NCI-H510A (cell line): ENCODE measurements at regions not wholly inside any gene's neighbourhood (a gene's known extent, or its start where the extent isn't known, plus 50 kb on each side); places are given as distances from the start of the nearest gene placed in this dataset.

Experiments
- DNase-seq: peaks from one replicate; lab custom pipeline; 2025; lab: John Stamatoyannopoulos, UW

DNA sequence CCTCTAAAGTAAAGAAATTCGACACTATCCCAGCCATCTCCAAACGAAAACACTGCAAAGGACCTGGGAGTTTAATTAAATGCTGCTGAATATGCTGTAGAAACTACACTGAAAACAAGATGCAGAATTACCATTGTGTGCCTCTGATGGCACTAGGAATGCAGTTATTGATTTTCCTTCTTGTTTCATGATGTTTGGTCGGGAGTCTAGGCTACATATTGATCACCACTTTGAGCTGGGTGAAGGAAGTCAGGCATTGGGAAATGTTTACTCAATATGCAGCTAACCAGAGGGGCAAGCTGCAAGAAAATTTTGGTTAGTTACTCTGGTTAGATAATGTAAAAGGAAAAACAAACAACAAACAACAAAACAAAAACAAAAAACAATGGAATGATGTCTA, 650.7 kb upstream of the GALNTL6 start:
- no peak for DNase-seq

DNA sequence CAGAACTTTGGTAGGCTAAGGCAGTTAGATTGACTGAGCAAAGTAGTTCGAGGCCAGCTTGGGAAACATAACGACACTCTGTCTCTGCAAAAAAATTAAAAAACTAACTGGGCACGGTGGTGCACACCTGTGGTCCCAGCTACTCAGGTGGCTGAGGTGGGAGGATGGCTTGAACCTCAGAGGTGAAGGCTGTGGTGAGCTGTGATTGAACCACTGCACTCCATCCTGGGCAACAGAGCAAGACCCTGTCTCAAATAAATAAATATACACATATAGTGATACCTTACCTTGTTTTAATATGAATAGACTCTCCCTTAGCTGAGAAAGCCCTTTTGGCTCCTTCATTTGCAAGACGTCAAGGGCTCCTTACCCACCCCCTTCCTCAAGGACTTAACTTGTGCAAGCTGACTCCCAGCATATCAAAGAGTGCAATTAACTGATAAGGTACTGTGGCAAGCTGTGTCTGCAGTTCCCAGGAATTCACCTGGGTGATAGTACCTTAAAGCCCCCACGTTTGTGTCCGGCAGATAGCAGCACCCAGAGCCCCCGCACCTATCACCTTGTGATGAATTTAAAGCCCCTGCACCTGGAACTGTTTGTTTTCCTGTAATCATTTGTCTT, 655.6 kb upstream of the GALNTL6 start:
- no peak for DNase-seq

DNA sequence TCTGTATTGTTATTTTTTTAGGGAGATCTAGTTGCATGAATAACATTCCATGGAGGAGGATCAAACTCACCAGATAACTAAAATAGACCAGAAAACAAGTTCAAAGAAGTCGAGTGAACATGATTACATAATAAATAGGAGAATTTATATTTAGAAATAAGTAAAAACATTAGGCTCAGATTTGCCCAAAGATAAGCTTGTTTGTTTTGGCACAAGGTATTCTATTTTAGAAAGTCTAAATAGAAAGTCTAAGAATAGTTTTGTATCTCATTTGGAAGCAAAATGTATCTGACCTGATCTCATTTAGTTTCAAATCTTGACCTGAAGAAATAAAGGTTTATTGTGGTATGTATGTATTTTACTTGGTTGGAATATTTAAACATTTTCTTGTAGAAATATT, 670.6 kb upstream of the GALNTL6 start:
- no peak for DNase-seq

DNA sequence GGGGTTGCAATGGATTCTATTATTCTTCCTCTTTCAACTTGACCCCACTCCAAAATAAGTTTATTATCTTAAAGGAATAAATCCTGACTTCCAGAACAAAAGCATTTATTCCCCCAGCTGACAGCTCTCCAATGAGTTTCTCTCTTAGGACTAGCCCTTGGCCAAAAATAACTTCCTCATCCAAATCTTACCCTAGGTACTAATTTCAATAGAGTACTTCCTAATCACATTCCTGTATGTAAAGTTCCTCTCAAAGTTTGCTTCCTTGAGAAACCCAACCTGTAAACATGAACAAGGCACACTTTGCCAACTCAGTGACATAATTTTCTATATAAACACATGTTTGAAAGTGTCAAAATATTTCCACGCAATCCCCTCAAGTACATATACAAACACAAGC, 671.2 kb upstream of the GALNTL6 start:
- DNase-seq = no peak

DNA sequence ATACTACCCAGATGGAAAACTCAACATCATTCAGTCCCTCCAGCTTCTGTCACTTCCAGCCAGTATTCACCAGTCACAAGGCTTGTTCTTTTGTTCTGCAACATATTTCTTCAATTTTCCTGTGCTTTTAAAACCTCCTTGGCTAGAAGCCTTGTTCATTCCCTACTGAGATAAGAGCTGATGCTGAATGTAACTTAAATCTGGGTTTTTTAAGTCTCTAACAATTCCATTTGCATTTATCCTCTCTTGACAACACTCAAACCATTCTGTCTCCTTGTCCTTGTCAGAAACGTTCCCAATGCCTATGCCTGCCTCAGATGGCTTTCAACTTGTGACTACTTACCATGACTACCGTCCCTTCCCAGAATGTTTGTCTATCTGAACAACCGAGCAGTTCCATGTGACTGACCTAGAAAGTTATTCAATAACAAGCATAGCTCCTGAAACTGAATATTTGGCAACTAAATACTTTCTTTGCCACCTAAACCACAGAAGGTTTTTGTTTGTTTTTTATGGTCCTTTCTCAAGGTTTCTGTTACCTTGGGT, 682.9 kb upstream of the GALNTL6 start:
- DNase-seq = no peak

DNA sequence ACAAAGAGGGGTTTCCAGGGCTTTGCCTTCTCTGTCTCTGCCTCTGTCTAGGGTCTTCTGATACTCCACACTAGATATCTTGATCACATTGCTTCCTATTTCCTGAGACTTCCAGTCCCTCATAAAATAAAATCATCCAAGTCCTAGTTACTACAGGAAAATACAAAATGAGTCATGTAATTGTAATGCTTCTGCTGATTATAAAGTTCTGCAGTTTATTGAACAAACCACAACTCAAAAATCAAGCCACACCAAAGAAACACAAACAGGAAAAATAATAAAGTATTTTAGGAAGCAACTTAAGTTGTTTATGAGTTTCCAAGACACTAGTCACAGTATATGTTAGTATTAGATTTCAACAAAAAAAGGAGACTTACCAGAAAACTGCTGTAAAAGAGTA, 695.1 kb upstream of the GALNTL6 start:
- no peak for DNase-seq

DNA sequence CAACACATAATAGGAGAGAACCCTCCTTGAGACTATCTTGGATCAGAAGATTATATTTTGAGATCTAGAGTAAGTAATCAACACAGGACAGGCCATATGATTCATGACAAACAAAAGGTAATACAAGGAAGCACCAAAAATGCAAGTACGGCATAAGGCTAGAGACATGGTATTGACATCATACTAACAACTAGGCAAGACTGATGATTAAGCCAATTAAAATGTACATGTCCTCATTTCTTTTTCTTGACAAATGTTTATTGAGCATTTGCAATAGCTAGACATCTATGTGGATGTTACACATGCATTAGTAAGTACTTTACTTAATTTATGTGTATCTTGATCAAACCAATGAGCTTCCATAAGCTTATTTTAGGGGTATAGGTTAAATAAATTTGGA, 695.7 kb upstream of the GALNTL6 start:
- no peak for DNase-seq

DNA sequence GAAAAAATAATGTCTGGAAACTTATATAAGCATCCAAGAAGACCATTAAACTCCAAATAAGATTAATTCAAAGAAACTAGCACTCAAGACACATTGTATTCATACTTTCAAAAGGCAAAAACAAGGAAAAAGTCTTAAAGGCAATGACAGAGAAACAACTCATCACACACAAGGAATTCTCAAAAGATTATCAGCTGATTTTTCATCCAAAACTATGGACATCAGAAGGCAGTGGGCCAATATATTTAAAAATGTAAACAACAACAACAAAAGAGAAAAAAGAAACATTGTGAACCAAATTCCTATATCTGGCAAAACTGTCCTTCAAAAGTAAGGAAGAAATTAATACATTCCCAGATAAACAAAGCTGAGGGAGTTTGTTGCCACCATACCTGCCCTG, 711.4 kb upstream of the GALNTL6 start:
- DNase-seq = no peak

DNA sequence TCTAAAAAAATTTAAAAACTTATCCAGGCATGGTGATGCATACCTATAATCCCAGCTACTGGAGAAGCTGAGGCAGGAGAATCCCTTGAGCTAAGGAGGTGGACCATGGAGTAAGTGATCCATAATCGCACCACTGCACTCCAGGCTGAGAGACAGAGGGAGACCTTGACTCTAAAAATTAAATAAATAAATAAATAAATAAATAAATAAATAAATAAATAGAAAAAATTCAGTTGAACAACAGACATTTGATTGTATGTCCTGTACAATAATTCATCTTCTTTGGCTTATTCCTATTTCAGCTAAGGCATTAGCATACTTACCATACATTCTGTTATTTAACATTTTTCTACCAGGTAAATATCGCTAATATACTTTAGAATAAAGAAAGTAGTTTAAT, 726.1 kb upstream of the GALNTL6 start:
- no peak for DNase-seq

DNA sequence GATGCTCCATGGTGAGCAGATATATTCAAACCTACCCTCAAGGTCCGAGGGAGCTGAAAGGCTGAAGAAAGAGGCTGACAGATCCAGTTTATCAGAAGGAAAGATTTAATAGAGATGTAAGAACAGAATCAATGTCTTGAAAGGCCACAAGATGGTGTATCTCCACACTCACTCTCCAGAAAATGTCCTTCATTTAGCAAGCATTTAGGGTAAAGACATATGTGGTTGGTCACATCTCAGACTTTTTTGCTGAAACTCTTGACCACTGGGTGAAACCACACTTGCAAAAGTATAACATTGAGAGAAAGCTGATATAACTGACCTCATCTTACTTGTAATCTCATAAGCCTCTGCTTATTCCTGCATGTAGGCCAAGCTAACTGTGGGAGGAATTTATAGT, 745.8 kb upstream of the GALNTL6 start:
- DNase-seq = no peak

DNA sequence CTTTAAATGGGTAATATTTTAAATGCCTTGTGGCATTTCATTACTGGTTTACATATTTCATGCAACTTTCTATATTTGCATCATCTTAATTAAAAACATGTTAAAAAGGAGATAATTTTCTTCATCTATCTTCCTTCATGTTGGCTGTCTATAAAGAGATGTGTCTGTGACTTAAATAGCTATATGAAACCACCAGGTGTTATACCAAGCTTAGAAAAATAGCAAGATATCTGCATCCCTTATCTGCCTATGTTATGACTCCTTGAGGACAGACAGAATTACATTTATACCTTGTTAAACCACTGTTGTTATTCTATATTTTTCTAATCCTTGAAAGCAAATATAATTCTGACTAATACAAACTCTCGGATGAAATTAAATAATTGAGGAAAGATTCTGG, 763.8 kb upstream of the GALNTL6 start:
- no peak for DNase-seq

DNA sequence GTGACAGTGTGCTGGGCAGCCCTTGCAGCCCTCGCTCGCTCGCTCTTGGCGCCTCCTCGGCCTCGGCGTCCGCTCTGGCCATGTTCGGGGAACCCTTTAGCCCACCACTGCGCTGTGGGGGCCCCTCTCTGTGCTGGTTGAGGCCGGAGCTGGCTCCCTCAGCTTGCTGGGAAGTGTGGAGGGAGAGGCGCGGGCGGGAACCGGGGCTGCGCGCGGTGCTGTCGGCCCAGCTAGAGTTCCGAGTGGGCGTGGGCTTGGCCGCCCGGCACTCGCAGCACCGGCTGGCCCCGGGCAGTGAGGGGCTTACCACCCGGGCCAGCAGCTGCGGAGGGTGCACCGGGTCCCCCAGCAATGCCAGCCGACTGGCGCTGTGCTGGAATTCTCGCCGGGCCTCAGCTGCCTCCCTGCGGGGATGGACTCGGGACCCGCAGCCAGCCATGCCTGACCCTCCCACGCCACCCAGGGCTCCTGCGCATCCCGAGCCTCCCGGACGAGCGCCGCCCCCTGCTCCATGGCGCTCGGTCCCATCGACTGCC, 770.1 kb upstream of the GALNTL6 start:
- no peak for DNase-seq

DNA sequence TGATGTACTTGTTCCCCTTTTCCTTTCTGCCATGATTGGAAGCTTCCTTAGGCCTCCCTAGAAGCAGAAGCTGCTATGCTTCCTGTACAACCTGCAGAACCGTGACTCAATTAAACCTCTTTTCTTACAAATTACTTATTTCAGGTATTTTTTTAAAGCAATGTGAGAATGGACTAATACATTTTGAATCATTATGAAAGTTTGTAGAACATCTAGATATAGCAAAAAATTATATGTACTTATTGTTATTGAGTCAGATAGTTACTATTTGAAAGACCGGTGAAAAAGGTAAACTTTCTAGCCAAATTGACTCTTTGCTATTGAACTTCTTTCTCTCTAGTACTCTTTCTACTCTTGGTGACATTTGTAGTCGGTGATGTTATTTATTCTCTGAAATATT, 777.3 kb upstream of the GALNTL6 start:
- no peak for DNase-seq

DNA sequence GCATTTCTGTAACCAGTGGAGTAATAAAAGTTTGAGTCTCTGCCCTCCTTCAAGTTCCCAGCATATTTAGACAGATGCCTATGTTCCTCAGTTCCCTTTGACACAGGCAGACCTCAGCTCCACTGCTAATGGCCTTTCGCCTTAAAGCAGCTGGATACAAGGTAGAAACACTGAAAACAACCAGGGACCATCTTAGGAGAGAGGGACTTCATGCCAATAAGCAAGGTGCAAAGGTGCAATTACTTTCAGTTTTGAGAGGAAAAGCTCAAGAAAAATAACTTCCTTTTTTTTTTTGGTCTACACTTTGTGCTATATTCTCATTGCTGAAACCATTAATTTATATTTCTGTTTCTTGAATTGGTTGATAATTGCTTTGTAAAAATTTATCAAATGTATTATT, 781.9 kb upstream of the GALNTL6 start:
- no peak for DNase-seq

DNA sequence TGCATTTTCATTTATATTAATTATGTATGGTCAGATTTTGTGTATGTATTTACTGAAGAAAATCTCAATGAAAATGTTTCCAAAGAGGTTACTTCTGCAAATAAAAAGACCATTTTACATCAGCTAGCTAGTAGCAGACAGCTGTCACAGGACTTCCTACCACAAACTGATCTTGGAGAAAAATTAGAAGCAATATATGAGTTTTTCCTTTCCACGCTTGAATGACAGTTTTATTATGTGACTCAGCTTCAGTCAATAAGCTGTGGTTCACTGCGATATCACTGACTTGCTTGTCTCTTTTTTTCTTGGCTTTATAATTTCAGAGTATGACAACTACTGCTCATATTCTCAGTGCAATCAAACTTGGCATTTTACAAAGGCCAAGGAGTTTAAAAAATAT, 787.4 kb upstream of the GALNTL6 start:
- DNase-seq = no peak

DNA sequence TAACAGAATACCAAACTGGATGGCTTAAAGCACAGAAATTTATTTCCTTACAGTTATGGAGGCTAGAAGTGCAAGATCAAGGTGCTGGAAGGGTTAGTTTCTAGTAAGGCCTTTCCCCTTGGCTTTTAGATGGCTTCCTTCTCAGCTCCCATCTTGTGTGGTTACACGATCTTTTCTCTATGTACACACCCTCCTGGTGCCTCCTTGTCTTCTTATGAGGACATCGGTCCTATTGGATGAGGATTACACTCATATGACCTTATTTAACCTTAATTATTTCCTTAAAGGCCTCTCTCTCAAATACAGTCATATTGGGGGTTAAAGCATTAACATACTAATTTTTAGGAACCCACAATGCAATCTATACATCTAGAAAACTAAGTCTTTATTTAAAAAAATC, 787.9 kb upstream of the GALNTL6 start:
- DNase-seq = no peak

DNA sequence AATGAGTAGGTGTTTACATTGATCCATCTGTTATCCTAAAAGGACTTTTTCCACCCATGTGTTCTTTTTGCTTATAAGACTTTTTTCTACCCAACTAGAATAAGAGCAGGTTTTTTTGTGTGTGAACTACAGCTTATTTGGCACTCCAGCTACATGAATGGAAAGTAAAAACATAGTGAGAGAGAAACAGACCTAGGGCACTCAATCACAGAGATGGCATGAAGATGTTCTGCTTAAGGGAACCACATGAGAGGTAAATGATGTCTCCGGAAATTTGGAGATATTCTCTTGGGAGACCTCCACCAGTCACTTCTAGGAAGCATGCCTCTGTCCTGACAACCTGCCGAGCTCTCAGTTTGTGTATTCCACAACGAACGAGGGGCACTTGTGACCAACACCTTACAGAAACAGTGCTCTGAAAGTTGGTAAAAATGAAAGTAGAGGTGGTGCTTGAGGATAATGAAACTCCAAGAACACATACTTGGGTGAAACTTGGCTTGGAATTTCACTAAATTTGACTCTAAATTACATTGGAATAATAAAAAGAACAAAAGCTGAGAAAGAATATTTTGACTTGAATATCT, 788.4 kb upstream of the GALNTL6 start:
- DNase-seq = no peak

DNA sequence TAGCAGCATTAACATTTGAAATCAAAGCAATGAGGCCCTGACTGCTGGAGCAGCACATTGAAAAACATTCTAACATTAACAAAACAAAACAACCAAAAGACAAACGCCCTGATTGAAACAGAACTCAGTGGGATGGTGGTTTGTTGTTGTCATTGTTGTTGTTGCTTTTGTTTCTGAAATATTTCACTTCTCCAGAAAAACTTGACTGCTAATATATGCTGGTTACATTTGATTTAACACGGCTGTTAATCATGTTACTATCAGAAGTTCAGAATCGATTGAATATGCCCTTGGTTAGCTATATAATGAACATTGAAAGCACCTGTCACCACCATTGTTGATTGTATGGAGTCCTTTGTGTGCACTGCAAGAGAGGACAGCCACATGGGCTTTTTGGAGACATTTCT, 790.4 kb upstream of the GALNTL6 start:
- DNase-seq = no peak

DNA sequence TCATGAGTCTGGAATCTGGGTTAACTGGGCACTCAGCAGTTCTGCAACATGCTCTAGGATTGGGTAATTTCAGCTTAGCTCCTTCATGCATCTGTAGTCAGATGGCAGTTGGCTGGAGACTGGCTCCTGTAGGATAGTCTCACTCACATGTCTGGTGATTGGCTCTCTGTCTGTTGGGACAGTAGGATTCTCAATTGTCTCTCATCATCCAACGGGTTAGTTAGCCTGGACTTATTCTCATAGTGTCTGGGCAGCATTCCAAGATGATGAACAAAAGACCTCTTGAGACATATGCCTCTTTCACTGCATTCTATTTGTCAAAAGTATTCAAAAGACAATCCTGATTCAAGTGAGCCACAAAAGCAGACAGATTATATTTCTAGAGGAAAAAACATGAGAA, 795.6 kb upstream of the GALNTL6 start:
- no peak for DNase-seq

DNA sequence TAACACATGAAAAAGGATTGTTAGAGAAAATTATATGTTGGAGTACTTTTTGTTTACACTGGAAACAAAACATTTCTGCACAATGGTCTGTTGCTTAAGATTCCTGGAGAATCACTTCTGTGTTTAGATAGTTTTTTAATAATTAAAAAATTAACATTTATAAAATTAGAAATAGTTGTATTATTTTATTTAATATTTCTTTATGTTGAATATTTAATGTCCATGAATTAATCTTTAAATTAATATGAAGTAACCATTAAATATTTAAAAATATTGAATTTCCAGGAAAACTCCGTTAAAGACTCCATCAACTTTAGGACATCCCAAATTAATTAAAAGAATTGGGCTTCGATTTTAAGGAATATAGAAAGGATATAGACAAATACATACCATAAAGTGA, 797.1 kb upstream of the GALNTL6 start:
- DNase-seq = no peak

DNA sequence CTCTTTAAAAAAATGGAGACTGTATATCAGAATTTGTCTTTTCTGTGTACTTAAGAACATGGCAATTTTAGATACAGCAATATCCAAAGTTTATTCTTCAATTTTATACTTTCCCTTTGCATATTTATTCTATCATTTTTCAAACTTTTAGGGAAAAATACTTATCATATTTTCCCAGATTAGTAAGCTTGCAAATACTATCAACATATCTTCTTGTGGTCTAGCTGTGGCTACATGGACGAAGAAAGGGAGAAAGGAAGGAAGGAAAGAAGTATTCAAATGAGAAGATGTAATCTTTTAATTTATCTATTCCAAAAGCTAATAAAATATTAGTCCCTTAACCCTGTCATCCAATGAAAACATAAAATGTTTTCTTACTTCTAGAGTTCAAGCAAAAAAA, 797.8 kb upstream of the GALNTL6 start:
- no peak for DNase-seq

DNA sequence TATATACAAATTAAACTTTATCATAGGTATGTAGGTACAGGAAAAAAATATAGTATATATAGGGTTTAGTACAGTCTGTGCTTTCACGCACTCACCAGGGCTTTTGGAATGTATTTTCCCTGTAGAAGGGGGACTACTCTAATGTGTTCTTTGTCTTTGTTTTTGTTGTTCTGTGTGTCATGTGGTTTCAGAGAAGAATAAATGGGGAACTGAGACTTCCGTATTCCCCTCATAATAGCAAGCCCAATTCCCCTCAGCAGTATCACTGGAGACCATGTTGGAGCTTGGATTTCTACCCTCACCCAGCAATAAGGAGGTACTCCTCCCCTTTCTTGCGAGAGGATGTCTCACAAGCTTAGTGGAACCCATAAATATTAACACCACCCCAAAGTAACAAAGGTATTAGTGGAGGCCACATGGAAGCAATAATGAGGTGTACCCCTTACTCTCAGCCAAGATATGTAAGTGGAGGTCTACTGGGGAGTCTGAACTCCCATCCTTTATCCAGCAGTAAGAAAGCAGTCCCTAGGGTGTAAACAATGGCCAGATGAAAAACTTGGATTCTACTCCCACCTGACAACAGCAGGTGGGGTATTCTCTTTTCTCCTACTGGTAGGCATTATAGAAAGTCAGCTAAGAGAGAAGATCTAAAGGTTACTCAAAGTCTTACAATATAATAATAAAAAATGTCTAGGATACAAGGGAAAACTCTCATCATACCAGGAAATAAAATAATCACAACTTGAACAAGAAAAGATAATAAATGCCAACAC, 805.4 kb upstream of the GALNTL6 start:
- DNase-seq = no peak

DNA sequence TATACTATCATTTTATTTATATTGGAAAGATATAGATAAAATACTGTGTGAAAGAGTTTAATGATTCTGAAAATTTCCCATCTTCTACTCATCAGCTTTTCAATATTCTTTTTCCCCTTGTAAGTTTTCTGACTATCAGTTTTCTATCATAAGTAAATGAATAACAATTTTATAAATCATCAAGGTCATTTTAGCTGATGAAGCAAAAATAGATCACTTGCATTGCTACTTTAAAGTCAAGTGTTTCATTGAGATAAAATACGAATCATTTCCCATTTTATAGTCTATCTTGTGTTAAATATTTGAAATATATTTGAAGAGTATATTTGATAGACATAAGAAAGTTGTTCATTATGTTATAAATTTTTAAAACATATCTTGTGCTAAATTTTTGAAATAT, 811.0 kb upstream of the GALNTL6 start:
- DNase-seq = no peak
